Osteoblast (primary cell): ENCODE measurements at regions not wholly inside any gene's neighbourhood (a gene's known extent, or its start where the extent isn't known, plus 50 kb on each side); places are given as distances from the start of the nearest gene placed in this dataset.

Experiments used
- DNase-seq: peaks from one replicate; pipeline ENCODE4 v3.0.0; 2011; ENCODE audit warnings: low spot score, mixed read lengths; ENCODE audit not compliant: insufficient read length; ENCODE audit errors: missing footprints
- H2AFZ ChIP-seq: 2 replicates; pipeline ENCODE4 v1.6.0; 2011; ENCODE audit warnings: mild to moderate bottlenecking, low read length
- H3K27ac ChIP-seq: 2 replicates; pipeline ENCODE4 v1.5.1; 2011; ENCODE audit warnings: mild to moderate bottlenecking, low read depth, low read length, moderate library complexity
- H3K27me3 ChIP-seq: 2 replicates; pipeline ENCODE4 v1.6.0; 2012; ENCODE audit warnings: mild to moderate bottlenecking, control low read depth, inconsistent platforms, low read length, moderate library complexity; ENCODE audit not compliant: insufficient read depth
- H3K36me3 ChIP-seq: 2 replicates; pipeline ENCODE4 v1.5.1; 2011; ENCODE audit warnings: mild to moderate bottlenecking, low read length, control low read depth, moderate library complexity; ENCODE audit not compliant: insufficient read depth
- H3K4me1 ChIP-seq: 2 replicates; pipeline ENCODE4 v1.5.1; 2011; ENCODE audit warnings: mild to moderate bottlenecking, low read length, control low read depth, moderate library complexity; ENCODE audit not compliant: insufficient read depth
- H3K4me2 ChIP-seq: 2 replicates; pipeline ENCODE4 v1.6.0; 2011; ENCODE audit warnings: mild to moderate bottlenecking, low read length; ENCODE audit not compliant: insufficient read depth
- H3K4me3 ChIP-seq: fragments of 200-600 bp; sonication (generic); 3 replicates; pipeline ENCODE4 v1.5.1; 2012; ENCODE audit warnings: mild to moderate bottlenecking, low read length, inconsistent platforms; ENCODE audit not compliant: insufficient read depth
- H3K79me2 ChIP-seq: 2 replicates; pipeline ENCODE4 v1.6.0; 2012; ENCODE audit warnings: mild to moderate bottlenecking, low read length, control low read depth, inconsistent platforms; ENCODE audit not compliant: insufficient read depth
- H3K9me3 ChIP-seq: 2 replicates; pipeline ENCODE4 v1.5.1; 2011; ENCODE audit warnings: low read depth, low read length, control low read depth
- H4K20me1 ChIP-seq: 2 replicates; pipeline ENCODE4 v1.6.0; 2012; ENCODE audit warnings: mild to moderate bottlenecking, low read length, control low read depth; ENCODE audit not compliant: insufficient read depth
- TF ChIP-seq, protein P1 (sequence below): IDR thresholded peaks from 2 replicates; pipeline ENCODE4 v1.5.1; 2011; ENCODE audit warnings: mild to moderate bottlenecking, low read depth, low read length, moderate library complexity; ENCODE audit errors: extremely low read depth

GRCh38 chr3:189446959-189447560 lies 184.1 kb upstream of the TP63 start:
- no peak overlapping the region for H2AFZ ChIP-seq
- H3K4me1 ChIP-seq: no peaks in the 10 kb centered on the region
- H3K79me2 ChIP-seq: no peaks in the 10 kb centered on the region
- no peaks in the 10 kb centered on the region for H3K27me3 ChIP-seq
- H4K20me1 ChIP-seq: no peaks in the 10 kb centered on the region
- H3K4me3 ChIP-seq: no peak overlapping the region
- no peak overlapping the region for H3K27ac ChIP-seq
- no peaks in the 10 kb centered on the region for H3K9me3 ChIP-seq
- TF ChIP-seq, protein P1, sequence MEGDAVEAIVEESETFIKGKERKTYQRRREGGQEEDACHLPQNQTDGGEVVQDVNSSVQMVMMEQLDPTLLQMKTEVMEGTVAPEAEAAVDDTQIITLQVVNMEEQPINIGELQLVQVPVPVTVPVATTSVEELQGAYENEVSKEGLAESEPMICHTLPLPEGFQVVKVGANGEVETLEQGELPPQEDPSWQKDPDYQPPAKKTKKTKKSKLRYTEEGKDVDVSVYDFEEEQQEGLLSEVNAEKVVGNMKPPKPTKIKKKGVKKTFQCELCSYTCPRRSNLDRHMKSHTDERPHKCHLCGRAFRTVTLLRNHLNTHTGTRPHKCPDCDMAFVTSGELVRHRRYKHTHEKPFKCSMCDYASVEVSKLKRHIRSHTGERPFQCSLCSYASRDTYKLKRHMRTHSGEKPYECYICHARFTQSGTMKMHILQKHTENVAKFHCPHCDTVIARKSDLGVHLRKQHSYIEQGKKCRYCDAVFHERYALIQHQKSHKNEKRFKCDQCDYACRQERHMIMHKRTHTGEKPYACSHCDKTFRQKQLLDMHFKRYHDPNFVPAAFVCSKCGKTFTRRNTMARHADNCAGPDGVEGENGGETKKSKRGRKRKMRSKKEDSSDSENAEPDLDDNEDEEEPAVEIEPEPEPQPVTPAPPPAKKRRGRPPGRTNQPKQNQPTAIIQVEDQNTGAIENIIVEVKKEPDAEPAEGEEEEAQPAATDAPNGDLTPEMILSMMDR: no peak
- no peaks in the 10 kb centered on the region for H3K36me3 ChIP-seq
- DNase-seq: peak; percentile 76
- no peak overlapping the region for H3K4me2 ChIP-seq

DNA sequence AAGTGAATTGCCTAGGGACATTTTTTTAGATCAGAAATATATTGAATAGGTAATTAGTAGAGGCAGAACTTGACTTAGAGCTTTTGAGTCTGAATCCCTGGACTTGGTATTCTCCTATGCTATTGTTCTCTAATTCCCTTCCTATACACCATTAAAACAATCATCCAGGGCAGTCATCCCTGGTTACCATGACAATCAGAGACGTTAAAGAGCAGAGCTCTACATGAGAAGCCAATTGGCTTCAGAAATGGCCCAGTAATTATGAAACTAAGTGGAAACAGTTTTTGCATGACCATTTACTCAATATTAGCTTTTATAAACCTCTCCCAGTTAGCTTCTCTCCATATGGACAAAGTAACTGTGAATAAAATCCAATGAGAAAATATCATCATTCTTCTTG lies 182.1 kb upstream of the TP63 start:
- no peaks in the 10 kb centered on the region for H3K79me2 ChIP-seq
- H3K27me3 ChIP-seq: no peaks in the 10 kb centered on the region
- H2AFZ ChIP-seq: no peak overlapping the region
- no peak overlapping the region for H3K27ac ChIP-seq
- TF ChIP-seq, protein P1: no peak
- no peaks in the 10 kb centered on the region for H3K9me3 ChIP-seq
- no peak overlapping the region for H3K4me2 ChIP-seq
- H4K20me1 ChIP-seq: no peaks in the 10 kb centered on the region
- no peak overlapping the region for H3K4me3 ChIP-seq
- H3K4me1 ChIP-seq: no peaks in the 10 kb centered on the region
- H3K36me3 ChIP-seq: no peaks in the 10 kb centered on the region
- no peak for DNase-seq

- Histone ChIP-seq H3K4me2 (no peak overlapping the region), H3K9me3 (no peaks in the 10 kb centered on the region), H3K4me3 (no peak overlapping the region), H4K20me1 (no peaks in the 10 kb centered on the region), H3K27me3 (no peaks in the 10 kb centered on the region), H3K27ac (no peak overlapping the region), H3K36me3 (no peaks in the 10 kb centered on the region), H3K4me1 (peaks cover 17% of the 10 kb centered on the region), H3K79me2 (no peaks in the 10 kb centered on the region), H2AFZ (no peak overlapping the region)
- TF ChIP-seq, protein P1: no peak
- no peak for DNase-seq
Observed at GRCh38 chr3:189455009-189455408, 176.2 kb upstream of the TP63 start.

DNA sequence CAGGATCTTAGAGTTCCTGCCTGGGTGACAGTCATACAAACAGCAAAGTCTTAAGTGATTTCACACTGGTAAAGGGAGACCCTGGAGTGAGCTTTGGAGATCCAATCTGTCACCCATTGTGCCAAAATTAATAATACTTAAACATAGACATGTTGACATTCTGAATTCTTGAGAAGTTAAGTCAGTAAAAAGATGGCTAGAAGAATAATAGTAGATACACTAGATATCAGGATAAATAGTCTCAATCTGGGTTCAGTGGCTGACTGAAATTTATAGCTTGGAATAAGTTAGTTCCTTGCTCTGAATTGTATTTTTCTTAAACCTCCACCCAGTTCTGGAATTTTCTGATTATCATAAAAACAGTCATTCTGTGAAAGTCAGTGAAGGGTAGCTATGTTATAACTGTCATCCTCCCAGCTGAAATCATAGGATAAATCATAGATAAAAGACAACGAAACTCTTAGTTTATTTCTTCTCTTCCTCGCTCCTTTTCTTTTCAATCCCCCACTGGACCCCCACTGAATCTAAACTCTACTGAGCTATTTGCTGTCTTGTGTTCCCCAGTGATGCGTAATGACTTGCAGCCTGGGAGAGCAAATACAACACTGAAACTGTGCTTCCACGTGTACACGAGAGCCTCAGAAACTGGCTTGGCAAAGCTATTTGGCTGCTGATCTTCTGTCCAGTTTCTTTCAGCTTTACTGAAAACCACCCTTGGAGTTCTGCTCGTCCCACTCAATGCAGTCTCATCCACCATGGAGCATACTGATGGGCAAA lies 175.4 kb upstream of the TP63 start:
- Histone ChIP-seq H4K20me1 (no peaks in the 10 kb centered on the region), H2AFZ (peak overlapping the region; percentile 47), H3K4me1 (peaks cover 17% of the 10 kb centered on the region), H3K9me3 (no peaks in the 10 kb centered on the region), H3K36me3 (no peaks in the 10 kb centered on the region), H3K27ac (no peak overlapping the region), H3K4me2 (no peak overlapping the region), H3K27me3 (no peaks in the 10 kb centered on the region), H3K79me2 (no peaks in the 10 kb centered on the region), H3K4me3 (no peak overlapping the region)
- TF ChIP-seq, protein P1: no peak
- DNase-seq: peak; percentile 44
